C4-2B (cell line): ENCODE measurements at regions not wholly inside any gene's neighbourhood (a gene's known extent, or its start where the extent isn't known, plus 50 kb on each side); places are given as distances from the start of the nearest gene placed in this dataset.

Experiments
- H3K27ac ChIP-seq: fragments of 450-650 bp; 2 replicates; pipeline ENCODE4 v1.5.1; 2017
- ZFX ChIP-seq: fragments of 450-650 bp; IDR thresholded peaks from 2 replicates; pipeline ENCODE4 v1.6.1; 2017
- TF ChIP-seq, protein P1 (sequence below): fragments of 450-650 bp; conservative IDR thresholded peaks from 2 replicates; pipeline ENCODE4 v1.5.1; 2017; ENCODE audit warnings: mild to moderate bottlenecking

DNA sequence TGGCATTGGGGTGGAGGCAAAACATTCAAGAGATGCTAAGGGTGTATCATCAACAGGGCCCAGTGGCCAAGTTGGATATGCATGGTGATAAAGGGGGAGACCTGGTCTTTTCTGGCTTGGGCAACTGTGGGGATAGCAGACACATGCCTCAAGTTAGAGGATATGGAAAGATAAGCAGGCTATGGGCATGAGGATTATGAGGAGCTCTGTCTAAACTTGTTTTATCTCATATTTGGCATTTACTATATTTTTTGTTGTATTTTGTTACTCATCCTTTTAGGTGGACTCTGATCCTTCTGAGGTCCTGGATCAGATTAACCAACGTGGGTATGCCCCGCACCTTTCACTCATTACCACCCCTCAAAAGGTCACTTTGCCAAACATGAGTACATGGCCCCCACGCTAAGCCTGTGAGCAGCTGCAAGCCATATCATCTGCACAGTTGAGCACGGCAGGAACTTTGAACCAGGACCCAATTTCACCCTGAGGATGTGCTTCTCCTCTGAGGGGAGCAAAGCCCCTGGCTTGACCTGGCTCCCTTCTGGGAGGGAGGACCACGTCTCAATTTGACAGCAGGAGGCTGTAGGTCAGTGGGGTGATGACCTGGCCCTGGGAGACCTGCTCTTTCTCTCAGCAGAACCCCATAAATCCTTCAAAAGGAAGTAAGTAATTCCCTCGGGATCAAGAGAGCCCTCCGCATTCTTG is 71.1 kb upstream of the CD180 start:
- TF ChIP-seq, protein P1, sequence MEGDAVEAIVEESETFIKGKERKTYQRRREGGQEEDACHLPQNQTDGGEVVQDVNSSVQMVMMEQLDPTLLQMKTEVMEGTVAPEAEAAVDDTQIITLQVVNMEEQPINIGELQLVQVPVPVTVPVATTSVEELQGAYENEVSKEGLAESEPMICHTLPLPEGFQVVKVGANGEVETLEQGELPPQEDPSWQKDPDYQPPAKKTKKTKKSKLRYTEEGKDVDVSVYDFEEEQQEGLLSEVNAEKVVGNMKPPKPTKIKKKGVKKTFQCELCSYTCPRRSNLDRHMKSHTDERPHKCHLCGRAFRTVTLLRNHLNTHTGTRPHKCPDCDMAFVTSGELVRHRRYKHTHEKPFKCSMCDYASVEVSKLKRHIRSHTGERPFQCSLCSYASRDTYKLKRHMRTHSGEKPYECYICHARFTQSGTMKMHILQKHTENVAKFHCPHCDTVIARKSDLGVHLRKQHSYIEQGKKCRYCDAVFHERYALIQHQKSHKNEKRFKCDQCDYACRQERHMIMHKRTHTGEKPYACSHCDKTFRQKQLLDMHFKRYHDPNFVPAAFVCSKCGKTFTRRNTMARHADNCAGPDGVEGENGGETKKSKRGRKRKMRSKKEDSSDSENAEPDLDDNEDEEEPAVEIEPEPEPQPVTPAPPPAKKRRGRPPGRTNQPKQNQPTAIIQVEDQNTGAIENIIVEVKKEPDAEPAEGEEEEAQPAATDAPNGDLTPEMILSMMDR = no peak
- TF ChIP-seq ZFX = no peak
- peak overlapping the region; percentile 52 for H3K27ac ChIP-seq

DNA sequence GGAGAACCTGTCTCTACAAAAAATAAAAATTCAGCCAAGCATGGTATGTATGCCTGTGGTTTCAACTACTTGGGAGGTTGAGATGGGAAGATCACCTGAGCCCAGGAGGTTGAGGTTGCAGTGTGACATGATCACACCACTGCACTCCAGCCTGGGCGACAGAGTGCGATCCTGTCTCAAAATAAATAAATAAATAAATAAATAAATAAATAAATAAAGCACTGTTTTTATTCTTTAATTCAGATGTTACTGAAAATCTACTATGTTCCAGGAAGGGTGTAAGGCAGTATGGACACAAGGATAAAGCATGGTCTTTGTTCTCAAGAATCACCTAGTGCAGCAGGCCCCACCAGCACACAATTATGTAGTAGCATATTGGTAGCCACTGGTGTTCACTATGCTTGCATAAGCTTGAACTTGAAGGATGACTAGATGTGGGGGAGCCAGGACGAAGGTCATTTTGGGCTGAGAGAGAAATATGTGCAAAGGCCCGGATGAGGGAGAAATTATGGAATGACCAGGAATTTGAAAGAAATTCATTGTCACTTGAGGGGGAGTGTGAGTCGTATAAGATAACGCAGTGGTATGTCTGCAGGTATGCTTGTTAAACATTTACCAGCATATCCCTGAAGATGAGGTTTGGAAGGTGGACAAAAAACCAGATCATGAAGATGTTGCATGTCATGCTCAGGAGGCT is 70.2 kb upstream of the CD180 start:
- no peak for TF ChIP-seq ZFX
- TF ChIP-seq, protein P1 = no peak
- no peak overlapping the region for H3K27ac ChIP-seq

DNA sequence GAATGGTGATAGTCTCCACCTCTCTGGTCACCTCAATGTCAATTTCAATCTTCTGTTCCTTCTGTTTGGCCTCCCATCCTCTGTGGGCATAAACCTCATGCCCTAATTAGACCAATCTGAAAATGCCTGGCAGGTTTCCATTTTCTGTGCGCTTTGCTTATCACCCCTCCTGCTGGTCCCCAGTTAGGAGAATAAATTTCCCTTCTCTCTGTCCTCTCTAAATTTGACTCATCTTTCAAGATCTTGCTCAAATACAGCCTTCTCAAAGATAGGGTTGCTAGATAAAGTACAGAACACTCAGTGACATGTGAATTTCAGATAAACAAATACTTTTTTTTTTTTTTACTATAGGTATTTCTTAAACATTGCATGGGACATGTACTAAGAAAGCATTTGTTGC is 69.4 kb upstream of the CD180 start:
- H3K27ac ChIP-seq = no peak overlapping the region
- TF ChIP-seq, protein P1 = no peak
- TF ChIP-seq ZFX = no peak

DNA sequence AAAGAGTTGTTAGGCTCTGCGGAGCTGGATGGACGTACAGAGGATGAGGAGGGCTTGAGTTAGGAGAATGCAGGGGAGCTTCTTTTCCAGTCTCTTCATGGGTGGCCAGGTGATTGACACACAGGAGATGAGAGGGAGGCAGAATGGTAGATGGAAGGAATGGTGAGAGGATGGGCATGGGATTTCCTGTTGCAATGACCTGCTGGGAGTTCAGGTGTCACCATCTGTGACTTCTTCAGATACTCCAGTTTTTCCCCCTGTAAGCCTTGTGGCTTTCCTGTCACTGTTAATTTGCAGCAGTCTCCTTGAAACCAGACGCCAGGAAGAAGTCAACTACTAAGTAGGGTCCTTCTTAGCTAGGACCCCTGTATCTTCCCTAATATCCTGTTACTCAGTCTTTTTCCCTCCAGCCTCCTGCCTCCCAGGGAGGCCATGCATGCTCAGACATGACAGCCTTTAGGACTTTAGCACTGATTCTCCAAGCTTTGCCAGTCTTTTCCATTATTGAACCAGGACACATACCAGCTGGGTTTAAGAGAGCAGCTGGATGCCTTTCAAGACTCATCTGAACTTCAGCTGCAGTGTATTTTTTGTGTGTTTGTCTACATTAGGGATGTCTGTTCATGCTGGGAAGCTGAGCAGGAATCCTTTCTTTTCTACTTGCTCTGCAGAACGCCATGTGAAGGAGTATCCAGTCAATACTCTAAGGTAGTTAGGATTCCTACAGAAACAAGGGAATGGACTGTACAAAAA is 67.2 kb upstream of the CD180 start:
- no peak for TF ChIP-seq ZFX
- TF ChIP-seq, protein P1 = no peak
- no peak overlapping the region for H3K27ac ChIP-seq

DNA sequence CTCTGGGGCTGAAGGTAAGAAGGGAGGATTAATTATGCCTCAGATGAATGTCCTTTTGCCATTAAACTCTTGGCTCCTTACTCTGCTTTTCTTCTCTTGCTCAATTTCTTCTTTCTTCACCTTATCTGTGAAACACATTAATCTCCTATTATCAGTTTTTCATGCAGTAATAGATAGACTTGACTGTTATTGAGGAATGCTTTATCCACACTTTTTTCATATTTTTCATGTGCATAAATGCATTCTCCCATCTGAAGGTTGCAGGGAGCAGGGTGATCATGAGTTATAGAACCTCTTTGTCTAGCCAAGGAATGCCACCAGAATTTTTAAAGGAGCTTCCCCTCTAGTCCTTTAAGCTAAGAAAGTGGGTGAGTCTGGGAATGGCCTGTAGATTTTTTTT is 66.4 kb upstream of the CD180 start:
- TF ChIP-seq, protein P1 = no peak
- no peak for TF ChIP-seq ZFX
- no peak overlapping the region for H3K27ac ChIP-seq

DNA sequence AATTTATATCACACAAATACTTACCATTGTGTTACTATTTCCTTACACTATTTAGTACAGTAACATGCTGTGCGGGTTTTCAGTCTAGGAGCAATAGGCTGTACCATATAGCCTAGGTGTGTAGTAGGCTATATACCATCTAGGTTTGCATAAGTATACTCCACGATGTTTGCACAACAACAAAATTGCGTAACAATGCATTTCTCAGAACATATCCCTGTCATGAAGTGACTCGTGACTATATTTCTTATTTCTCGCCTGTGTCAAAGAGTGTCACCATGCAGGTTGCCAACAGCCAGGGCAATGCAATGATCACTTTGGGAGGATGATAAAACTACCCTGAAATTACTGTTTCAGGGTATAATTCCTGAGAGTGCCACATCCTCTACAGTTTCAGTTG is 65.6 kb upstream of the CD180 start:
- H3K27ac ChIP-seq = no peak overlapping the region
- TF ChIP-seq, protein P1 = no peak
- TF ChIP-seq ZFX = no peak
